ENCODE measurements at regions not wholly inside any gene's neighbourhood (a gene's known extent, or its start where the extent isn't known, plus 50 kb on each side); places are given as distances from the start of the nearest gene placed in this dataset.
"Not testable (repeated sequence)": the region's sequence is repeated elsewhere in the genome, so short reads cannot be mapped to it uniquely, and the experiment has no call there.

- not testable (repeated sequence) for TF ChIP-seq ZNF274 (IDR thresholded peaks at IDR 0.05; ENCODE audit: low read depth, low read length); SUZ12 (IDR thresholded peaks at IDR 0.05; ENCODE audit: extremely low read depth, insufficient read depth, insufficient read length)
Measured at GRCh38 chr4:118502967-118503366, 150.2 kb upstream of the PRSS12 start.
